GM12878 (cell line): ENCODE measurements at regions not wholly inside any gene's neighbourhood (a gene's known extent, or its start where the extent isn't known, plus 50 kb on each side); places are given as distances from the start of the nearest gene placed in this dataset.

ENCODE experiments used
- BRCA1 ChIP-seq: IDR thresholded peaks from 2 replicates; pipeline ENCODE4 v1.6.1; 2011; ENCODE audit warnings: low read depth, low read length, improper control_type of control experiment
- CREB1 ChIP-seq: IDR thresholded peaks from 2 replicates; pipeline ENCODE4 v1.6.1; 2012; ENCODE audit warnings: low read depth, mild to moderate bottlenecking, inconsistent platforms
- CREM ChIP-seq: IDR thresholded peaks from 2 replicates; pipeline ENCODE4 v1.6.1; 2014; ENCODE audit warnings: antibody characterized with exemption, low read depth
- EED ChIP-seq: sonication (generic); IDR thresholded peaks from 2 replicates; pipeline ENCODE4 v1.6.1; 2016; ENCODE audit warnings: antibody characterized with exemption, low read depth
- EGR1 ChIP-seq, 2 experiments: IDR thresholded peaks; 1 replicate in 1 of 2; 2 replicates in 1 of 2; pipeline ENCODE4 v1.6.1; 2011 to 2012; ENCODE audit warnings: low read depth in 2 of 2, low read length in 2 of 2, borderline replicate concordance in 1 of 2, mild to moderate bottlenecking in 1 of 2, moderate library complexity in 1 of 2
- HCFC1 ChIP-seq: fragments of 150-350 bp; IDR thresholded peaks from 2 replicates; pipeline ENCODE4 v1.6.1; 2014; ENCODE audit warnings: low read length
- NR2C1 ChIP-seq: fragments of 450-650 bp; IDR thresholded peaks from 2 replicates; pipeline ENCODE4 v1.6.1; 2017; ENCODE audit warnings: antibody characterized with exemption, mild to moderate bottlenecking, moderate library complexity
- NR2F1 ChIP-seq: fragments of 450-650 bp; conservative IDR thresholded peaks from 2 replicates; pipeline ENCODE4 v1.6.1; 2017; ENCODE audit warnings: mild to moderate bottlenecking
- NRF1 ChIP-seq: conservative IDR thresholded peaks from 2 replicates; pipeline ENCODE4 v1.6.1; 2011; ENCODE audit warnings: mild to moderate bottlenecking, low read depth, low read length, improper control_type of control experiment
- TF ChIP-seq, protein P1 (sequence below): fragments of 450-650 bp; IDR thresholded peaks from 2 replicates; pipeline ENCODE4 v1.6.1; 2017; ENCODE audit warnings: mild to moderate bottlenecking, moderate library complexity
- TF ChIP-seq, protein P2 (sequence below): fragments of 450-650 bp; IDR thresholded peaks from 2 replicates; pipeline ENCODE4 v1.6.1; 2017; ENCODE audit warnings: antibody characterized with exemption, mild to moderate bottlenecking, moderate library complexity

DNA sequence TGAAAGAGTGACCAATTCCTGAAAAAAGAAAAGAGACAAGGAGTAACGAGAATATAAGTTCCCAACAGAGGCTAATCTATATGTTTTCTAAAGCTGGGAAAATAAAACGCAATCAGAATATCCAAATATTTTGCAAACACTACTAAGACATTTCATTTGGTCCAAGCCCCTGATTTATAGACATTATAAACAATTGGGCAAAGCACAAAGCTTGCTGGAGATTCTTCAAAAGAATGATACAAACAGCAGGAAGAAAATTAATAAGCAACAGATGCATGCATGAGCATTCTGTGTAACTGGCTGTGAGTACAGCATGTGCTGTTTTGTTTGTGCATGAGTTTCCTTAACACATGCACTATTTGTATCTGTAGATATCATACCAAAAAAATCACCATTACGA lies 552.9 kb downstream of the LTN1 start (continued):
- TF ChIP-seq, protein P1, sequence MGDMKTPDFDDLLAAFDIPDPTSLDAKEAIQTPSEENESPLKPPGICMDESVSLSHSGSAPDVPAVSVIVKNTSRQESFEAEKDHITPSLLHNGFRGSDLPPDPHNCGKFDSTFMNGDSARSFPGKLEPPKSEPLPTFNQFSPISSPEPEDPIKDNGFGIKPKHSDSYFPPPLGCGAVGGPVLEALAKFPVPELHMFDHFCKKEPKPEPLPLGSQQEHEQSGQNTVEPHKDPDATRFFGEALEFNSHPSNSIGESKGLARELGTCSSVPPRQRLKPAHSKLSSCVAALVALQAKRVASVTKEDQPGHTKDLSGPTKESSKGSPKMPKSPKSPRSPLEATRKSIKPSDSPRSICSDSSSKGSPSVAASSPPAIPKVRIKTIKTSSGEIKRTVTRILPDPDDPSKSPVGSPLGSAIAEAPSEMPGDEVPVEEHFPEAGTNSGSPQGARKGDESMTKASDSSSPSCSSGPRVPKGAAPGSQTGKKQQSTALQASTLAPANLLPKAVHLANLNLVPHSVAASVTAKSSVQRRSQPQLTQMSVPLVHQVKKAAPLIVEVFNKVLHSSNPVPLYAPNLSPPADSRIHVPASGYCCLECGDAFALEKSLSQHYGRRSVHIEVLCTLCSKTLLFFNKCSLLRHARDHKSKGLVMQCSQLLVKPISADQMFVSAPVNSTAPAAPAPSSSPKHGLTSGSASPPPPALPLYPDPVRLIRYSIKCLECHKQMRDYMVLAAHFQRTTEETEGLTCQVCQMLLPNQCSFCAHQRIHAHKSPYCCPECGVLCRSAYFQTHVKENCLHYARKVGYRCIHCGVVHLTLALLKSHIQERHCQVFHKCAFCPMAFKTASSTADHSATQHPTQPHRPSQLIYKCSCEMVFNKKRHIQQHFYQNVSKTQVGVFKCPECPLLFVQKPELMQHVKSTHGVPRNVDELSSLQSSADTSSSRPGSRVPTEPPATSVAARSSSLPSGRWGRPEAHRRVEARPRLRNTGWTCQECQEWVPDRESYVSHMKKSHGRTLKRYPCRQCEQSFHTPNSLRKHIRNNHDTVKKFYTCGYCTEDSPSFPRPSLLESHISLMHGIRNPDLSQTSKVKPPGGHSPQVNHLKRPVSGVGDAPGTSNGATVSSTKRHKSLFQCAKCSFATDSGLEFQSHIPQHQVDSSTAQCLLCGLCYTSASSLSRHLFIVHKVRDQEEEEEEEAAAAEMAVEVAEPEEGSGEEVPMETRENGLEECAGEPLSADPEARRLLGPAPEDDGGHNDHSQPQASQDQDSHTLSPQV = no peak
- TF ChIP-seq CREM (no peak), BRCA1 (no peak), EED (no peak), NRF1 (no peak), EGR1 (IDR thresholded peaks at IDR 0.05; ENCODE audit: borderline replicate concordance in 1 of 2, low read depth in 2 of 2, low read length in 2 of 2) (no peak), CREB1 (no peak), NR2C1 (no peak), NR2F1 (no peak), HCFC1 (no peak)
- TF ChIP-seq, protein P2, sequence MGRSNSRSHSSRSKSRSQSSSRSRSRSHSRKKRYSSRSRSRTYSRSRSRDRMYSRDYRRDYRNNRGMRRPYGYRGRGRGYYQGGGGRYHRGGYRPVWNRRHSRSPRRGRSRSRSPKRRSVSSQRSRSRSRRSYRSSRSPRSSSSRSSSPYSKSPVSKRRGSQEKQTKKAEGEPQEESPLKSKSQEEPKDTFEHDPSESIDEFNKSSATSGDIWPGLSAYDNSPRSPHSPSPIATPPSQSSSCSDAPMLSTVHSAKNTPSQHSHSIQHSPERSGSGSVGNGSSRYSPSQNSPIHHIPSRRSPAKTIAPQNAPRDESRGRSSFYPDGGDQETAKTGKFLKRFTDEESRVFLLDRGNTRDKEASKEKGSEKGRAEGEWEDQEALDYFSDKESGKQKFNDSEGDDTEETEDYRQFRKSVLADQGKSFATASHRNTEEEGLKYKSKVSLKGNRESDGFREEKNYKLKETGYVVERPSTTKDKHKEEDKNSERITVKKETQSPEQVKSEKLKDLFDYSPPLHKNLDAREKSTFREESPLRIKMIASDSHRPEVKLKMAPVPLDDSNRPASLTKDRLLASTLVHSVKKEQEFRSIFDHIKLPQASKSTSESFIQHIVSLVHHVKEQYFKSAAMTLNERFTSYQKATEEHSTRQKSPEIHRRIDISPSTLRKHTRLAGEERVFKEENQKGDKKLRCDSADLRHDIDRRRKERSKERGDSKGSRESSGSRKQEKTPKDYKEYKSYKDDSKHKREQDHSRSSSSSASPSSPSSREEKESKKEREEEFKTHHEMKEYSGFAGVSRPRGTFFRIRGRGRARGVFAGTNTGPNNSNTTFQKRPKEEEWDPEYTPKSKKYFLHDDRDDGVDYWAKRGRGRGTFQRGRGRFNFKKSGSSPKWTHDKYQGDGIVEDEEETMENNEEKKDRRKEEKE = no peak
